IMR-90 (cell line): ENCODE measurements at regions not wholly inside any gene's neighbourhood (a gene's known extent, or its start where the extent isn't known, plus 50 kb on each side); places are given as distances from the start of the nearest gene placed in this dataset.

Experiments
- ATAC-seq: fragments of 200-7000 bp; cut with Tn5 transposase; 2 replicates; pipeline ENCODE4 v1.9.1; 2020; ENCODE audit warnings: low read depth, mild to moderate bottlenecking, moderate library complexity
- BruUV-seq: library from RNA; stranded (reverse); fragments of 400-500 nt; replicated peaks from 2 replicates; lab custom pipeline; 2021; lab: Mats Ljungman, UMichigan
- CTCF ChIA-PET: fragments of 300-600 bp; formaldehyde crosslinking; extraction: SDS; loops from one replicate; lab custom pipeline; 2021; ENCODE audit warnings: antibody characterized with exemption; lab: Yijun Ruan, JAX
- POLR2A ChIA-PET: fragments of 300-600 bp; sonication (Branson Sonifier 250); formaldehyde crosslinking; loops from one replicate; lab custom pipeline; 2022; ENCODE audit warnings: antibody characterized with exemption; ENCODE audit not compliant: unreplicated experiment; lab: Charles Lee
- DNase-seq: peaks from one replicate; pipeline ENCODE4 v3.0.0; 2013
- H2AFZ ChIP-seq: replicated peaks from 2 replicates; pipeline ENCODE3; 2013; ENCODE audit warnings: low read length, mild to moderate bottlenecking; ENCODE audit not compliant: poor library complexity
- H2AK5ac ChIP-seq: 2 replicates; pipeline ENCODE4 v1.6.1; 2013; ENCODE audit warnings: low read depth, low read length, inconsistent platforms
- H2AK9ac ChIP-seq: replicated peaks from 2 replicates; pipeline ENCODE3; 2013; ENCODE audit warnings: mild to moderate bottlenecking, low read depth, low read length, moderate library complexity; ENCODE audit not compliant: poor library complexity
- H2BK120ac ChIP-seq: 2 replicates; pipeline ENCODE4 v1.6.1; 2013; ENCODE audit warnings: low read depth, low read length, inconsistent platforms
- H2BK15ac ChIP-seq: 3 replicates; pipeline ENCODE4 v1.6.1; 2013; ENCODE audit warnings: low read depth, low read length, inconsistent platforms
- H2BK20ac ChIP-seq: 2 replicates; pipeline ENCODE4 v1.6.1; 2013; ENCODE audit warnings: low read depth, mild to moderate bottlenecking, inconsistent platforms, low read length, moderate library complexity
- H2BK5ac ChIP-seq: 2 replicates; pipeline ENCODE4 v1.6.1; 2013; ENCODE audit warnings: mild to moderate bottlenecking, low read depth, low read length, inconsistent platforms; ENCODE audit not compliant: poor library complexity, severe bottlenecking
- H3K14ac ChIP-seq: replicated peaks from 2 replicates; pipeline ENCODE4 v1.6.1; 2013; ENCODE audit warnings: low read depth, low read length, inconsistent platforms
- H3K18ac ChIP-seq: 2 replicates; pipeline ENCODE4 v1.6.1; 2013; ENCODE audit warnings: low read depth, low read length, control low read depth
- H3K23ac ChIP-seq: 2 replicates; pipeline ENCODE4 v1.6.1; 2013; ENCODE audit warnings: low read depth, low read length, inconsistent platforms
- H3K27ac ChIP-seq: 2 replicates; pipeline ENCODE4 v1.5.1; 2013; ENCODE audit warnings: mild to moderate bottlenecking, control low read depth, low read length; ENCODE audit not compliant: insufficient read depth
- H3K27me3 ChIP-seq: 2 replicates; pipeline ENCODE4 v1.6.1; 2013; ENCODE audit warnings: low read length; ENCODE audit not compliant: control insufficient read depth, insufficient read depth
- H3K36me3 ChIP-seq: 2 replicates; pipeline ENCODE4 v1.6.1; 2013; ENCODE audit warnings: low read length, mixed read lengths; ENCODE audit not compliant: control insufficient read depth, insufficient read depth
- H3K4ac ChIP-seq: 2 replicates; pipeline ENCODE4 v1.6.1; 2013; ENCODE audit warnings: low read depth, low read length, inconsistent platforms
- H3K4me1 ChIP-seq: 2 replicates; pipeline ENCODE4 v1.6.1; 2013; ENCODE audit warnings: low read length, mixed read lengths; ENCODE audit not compliant: control insufficient read depth, insufficient read depth
- H3K4me2 ChIP-seq: 2 replicates; pipeline ENCODE4 v1.6.1; 2013; ENCODE audit warnings: low read depth, mild to moderate bottlenecking, control low read depth, low read length, moderate library complexity
- H3K4me3 ChIP-seq: 2 replicates; pipeline ENCODE4 v1.5.1; 2013; ENCODE audit warnings: low read depth, mild to moderate bottlenecking, control low read depth, low read length, moderate library complexity; ENCODE audit not compliant: insufficient read depth
- H3K56ac ChIP-seq: 2 replicates; pipeline ENCODE4 v1.6.1; 2013; ENCODE audit warnings: low read length, inconsistent platforms; ENCODE audit not compliant: insufficient read depth; ENCODE audit errors: extremely low read depth
- H3K79me1 ChIP-seq, 2 experiments: 2 replicates each; pipeline ENCODE4 v1.6.1; 2013; ENCODE audit warnings: low read length in 2 of 2, inconsistent platforms in 1 of 2, low read depth in 1 of 2
- H3K9ac ChIP-seq: 2 replicates; pipeline ENCODE4 v1.6.1; 2013; ENCODE audit warnings: low read depth, low read length, control low read depth
- H3K9me1 ChIP-seq: 2 replicates; pipeline ENCODE4 v1.6.1; 2013; ENCODE audit warnings: low read length, inconsistent platforms; ENCODE audit not compliant: insufficient read depth
- H3K9me3 ChIP-seq: 2 replicates; pipeline ENCODE4 v1.6.1; 2013; ENCODE audit warnings: low read length; ENCODE audit not compliant: control insufficient read depth, insufficient read depth
- H4K20me1 ChIP-seq: 2 replicates; pipeline ENCODE4 v1.6.1; 2013; ENCODE audit warnings: low read length, inconsistent platforms; ENCODE audit not compliant: insufficient read depth
- H4K5ac ChIP-seq: 2 replicates; pipeline ENCODE4 v1.6.1; 2013; ENCODE audit warnings: mild to moderate bottlenecking, low read depth, low read length, control low read depth
- H4K8ac ChIP-seq, 2 experiments: 2 replicates each; pipeline ENCODE4 v1.6.1; 2013; ENCODE audit warnings: low read depth in 2 of 2, low read length in 2 of 2, control low read depth in 1 of 2, inconsistent platforms in 1 of 2
- H4K91ac ChIP-seq: 2 replicates; pipeline ENCODE4 v1.6.1; 2013; ENCODE audit warnings: low read depth, low read length, inconsistent platforms; ENCODE audit not compliant: insufficient read depth
- BHLHE40 ChIP-seq: fragments of 150-350 bp; IDR thresholded peaks from 2 replicates; pipeline ENCODE4 v1.6.1; 2016; ENCODE audit warnings: mild to moderate bottlenecking, low read depth, low read length
- CEBPB ChIP-seq: IDR thresholded peaks from 2 replicates; pipeline ENCODE4 v1.6.1; 2012; ENCODE audit warnings: low read depth, low read length, improper control_type of control experiment
- MAFK ChIP-seq: IDR thresholded peaks from 2 replicates; pipeline ENCODE4 v1.6.1; 2012; ENCODE audit warnings: low read depth, low read length, improper control_type of control experiment
- MAZ ChIP-seq: IDR thresholded peaks from 2 replicates; pipeline ENCODE4 v1.6.1; 2012; ENCODE audit warnings: low read depth, mild to moderate bottlenecking, low read length, improper control_type of control experiment, moderate library complexity, borderline replicate concordance
- MXI1 ChIP-seq: IDR thresholded peaks from 2 replicates; pipeline ENCODE4 v1.6.1; 2012; ENCODE audit warnings: low read depth, mild to moderate bottlenecking, low read length, moderate library complexity, borderline replicate concordance
- NFE2L2 ChIP-seq: fragments of 150-350 bp; IDR thresholded peaks from 2 replicates; pipeline ENCODE4 v1.6.1; 2016; ENCODE audit warnings: low read depth, mild to moderate bottlenecking, low read length
- POLR2A ChIP-seq: IDR thresholded peaks from 2 replicates; pipeline ENCODE4 v1.6.1; 2012; ENCODE audit warnings: mild to moderate bottlenecking, low read depth, low read length
- RCOR1 ChIP-seq: IDR thresholded peaks from 2 replicates; pipeline ENCODE4 v1.6.1; 2012; ENCODE audit warnings: mild to moderate bottlenecking, low read length, improper control_type of control experiment; ENCODE audit not compliant: insufficient replicate concordance
- RFX5 ChIP-seq: IDR thresholded peaks from 2 replicates; pipeline ENCODE4 v1.8.0; 2012; ENCODE audit warnings: low read depth, mild to moderate bottlenecking, low read length, moderate library complexity
- SMC3 ChIP-seq: fragments of 150-350 bp; IDR thresholded peaks from 2 replicates; pipeline ENCODE4 v1.6.1; 2016; ENCODE audit warnings: low read depth, mild to moderate bottlenecking, antibody characterized with exemption, low read length, moderate library complexity
- whole genome bisulfite sequencing, 2 experiments: methylation state at CpG; one replicate each; pipeline versions ENCODE4 v1.1.5 to v1.1.7; 2013; ENCODE audit warnings: missing lambda C conversion rate in 2 of 2; ENCODE audit not compliant: insufficient read length in 1 of 2; ENCODE audit errors: extremely low coverage in 2 of 2; 5-methylcytosine and 5-hydroxymethylcytosine counted together
- dilution Hi-C: fragments of 300-500 bp; cut with HindIII; formaldehyde crosslinking; loops from one replicate; pipeline ENCODE4 v1.14.3; 2018; ENCODE audit warnings: low sequenced_read_pairs; ENCODE audit not compliant: unreplicated experiment
- in situ Hi-C: fragments of 300-500 bp; cut with MboI; formaldehyde crosslinking; loops from 3 replicates; pipeline ENCODE4 v1.14.3; 2019; ENCODE audit warnings: low sequenced_read_pairs, inconsistent platforms, mixed read lengths
- intact Hi-C: fragments of 100-400 bp; cut with micrococcal nuclease; formaldehyde crosslinking; loops from 2 replicates; pipeline ENCODE4 v1.10.0; 2022
- TF ChIP-seq, protein P1 (sequence below): fragments of 150-350 bp; IDR thresholded peaks from 2 replicates; pipeline ENCODE4 v1.6.1; 2016; ENCODE audit warnings: low read depth, mild to moderate bottlenecking, low read length, moderate library complexity, borderline replicate concordance
- TF ChIP-seq, protein P2 (sequence below): conservative IDR thresholded peaks from 2 replicates; pipeline ENCODE4 v1.5.1; 2012; ENCODE audit warnings: mild to moderate bottlenecking, low read depth, low read length, improper control_type of control experiment
- TF ChIP-seq, protein P3 (sequence below): fragments of 150-350 bp; IDR thresholded peaks from 2 replicates; pipeline ENCODE4 v1.6.1; 2017; ENCODE audit warnings: mild to moderate bottlenecking, antibody characterized with exemption, low read length, low read depth

DNA sequence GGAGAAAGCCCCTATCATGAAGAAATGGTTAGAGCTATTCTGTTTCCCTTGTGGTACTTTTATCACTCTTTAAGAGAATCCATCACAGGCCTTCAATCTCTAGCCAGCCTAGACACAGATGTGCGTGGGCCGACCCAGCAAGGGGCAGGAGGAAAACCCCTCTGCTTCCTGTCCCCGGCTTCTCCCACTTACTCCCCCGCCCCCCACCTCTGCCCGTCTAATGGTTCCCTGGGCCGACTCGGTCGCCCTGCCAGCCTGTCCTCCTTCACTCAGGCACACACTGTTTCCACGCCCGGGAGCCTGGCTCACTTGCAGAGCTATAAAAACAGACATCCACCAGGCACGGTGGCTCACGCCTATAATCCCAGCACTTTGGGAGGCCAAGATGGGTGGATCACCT lies 58.3 kb upstream of the TFRC start:
- CTCF ChIA-PET, result no interaction called here
- Histone ChIP-seq H3K36me3 (no peaks in the 10 kb centered on the region), H4K8ac (no peak overlapping the region), H3K9me1 (0 out of 2 replicates have a peak, but pooled peaks cover 5% of the 10 kb centered on the region), H3K4me3 (no peak overlapping the region), H2AK9ac (no peak overlapping the region), H2BK20ac (no peak overlapping the region), H3K79me1 (no peaks in the 10 kb centered on the region), H2BK5ac (no peak overlapping the region), H3K18ac (no peak overlapping the region; the same call in 1 of the 2 replicates), H4K20me1 (no peaks in the 10 kb centered on the region), H3K23ac (no peak overlapping the region), H3K4me1 (peaks cover 18% of the 10 kb centered on the region), H3K27me3 (no peaks in the 10 kb centered on the region), H3K56ac (no peak overlapping the region), H3K9me3 (no peaks in the 10 kb centered on the region), H3K14ac (no peak overlapping the region), H3K27ac (no peak overlapping the region), H3K9ac (no peak overlapping the region), H3K4ac (no peak overlapping the region), H4K91ac (no peak overlapping the region), H4K5ac (no peak overlapping the region), H2BK120ac (no peak overlapping the region), H2AK5ac (no peak overlapping the region), H2AFZ (no peak overlapping the region), H3K4me2 (no peak overlapping the region), H2BK15ac (no peak overlapping the region)
- WGBS, 2 experiments, result no CpG with 5 or more reads among the region's 12 CpGs
- POLR2A ChIA-PET, result no interaction called here
- BruUV-seq, result no TSS peak
- DNase-seq (no peak), ATAC-seq (no peak)
- intact Hi-C loops (no loop called here), dilution Hi-C loops (no loop called here), in situ Hi-C loops (no loop called here)
- TF ChIP-seq MAFK (no peak), CEBPB (no peak), SMC3 (no peak), POLR2A (no peak), MAZ (no peak), NFE2L2 (no peak), MXI1 (no peak), RCOR1 (no peak), RFX5 (no peak), BHLHE40 (no peak)
- TF ChIP-seq, protein P1, sequence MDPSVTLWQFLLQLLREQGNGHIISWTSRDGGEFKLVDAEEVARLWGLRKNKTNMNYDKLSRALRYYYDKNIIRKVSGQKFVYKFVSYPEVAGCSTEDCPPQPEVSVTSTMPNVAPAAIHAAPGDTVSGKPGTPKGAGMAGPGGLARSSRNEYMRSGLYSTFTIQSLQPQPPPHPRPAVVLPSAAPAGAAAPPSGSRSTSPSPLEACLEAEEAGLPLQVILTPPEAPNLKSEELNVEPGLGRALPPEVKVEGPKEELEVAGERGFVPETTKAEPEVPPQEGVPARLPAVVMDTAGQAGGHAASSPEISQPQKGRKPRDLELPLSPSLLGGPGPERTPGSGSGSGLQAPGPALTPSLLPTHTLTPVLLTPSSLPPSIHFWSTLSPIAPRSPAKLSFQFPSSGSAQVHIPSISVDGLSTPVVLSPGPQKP, result no peak
- TF ChIP-seq, protein P2, sequence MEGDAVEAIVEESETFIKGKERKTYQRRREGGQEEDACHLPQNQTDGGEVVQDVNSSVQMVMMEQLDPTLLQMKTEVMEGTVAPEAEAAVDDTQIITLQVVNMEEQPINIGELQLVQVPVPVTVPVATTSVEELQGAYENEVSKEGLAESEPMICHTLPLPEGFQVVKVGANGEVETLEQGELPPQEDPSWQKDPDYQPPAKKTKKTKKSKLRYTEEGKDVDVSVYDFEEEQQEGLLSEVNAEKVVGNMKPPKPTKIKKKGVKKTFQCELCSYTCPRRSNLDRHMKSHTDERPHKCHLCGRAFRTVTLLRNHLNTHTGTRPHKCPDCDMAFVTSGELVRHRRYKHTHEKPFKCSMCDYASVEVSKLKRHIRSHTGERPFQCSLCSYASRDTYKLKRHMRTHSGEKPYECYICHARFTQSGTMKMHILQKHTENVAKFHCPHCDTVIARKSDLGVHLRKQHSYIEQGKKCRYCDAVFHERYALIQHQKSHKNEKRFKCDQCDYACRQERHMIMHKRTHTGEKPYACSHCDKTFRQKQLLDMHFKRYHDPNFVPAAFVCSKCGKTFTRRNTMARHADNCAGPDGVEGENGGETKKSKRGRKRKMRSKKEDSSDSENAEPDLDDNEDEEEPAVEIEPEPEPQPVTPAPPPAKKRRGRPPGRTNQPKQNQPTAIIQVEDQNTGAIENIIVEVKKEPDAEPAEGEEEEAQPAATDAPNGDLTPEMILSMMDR, result no peak
- TF ChIP-seq, protein P3, sequence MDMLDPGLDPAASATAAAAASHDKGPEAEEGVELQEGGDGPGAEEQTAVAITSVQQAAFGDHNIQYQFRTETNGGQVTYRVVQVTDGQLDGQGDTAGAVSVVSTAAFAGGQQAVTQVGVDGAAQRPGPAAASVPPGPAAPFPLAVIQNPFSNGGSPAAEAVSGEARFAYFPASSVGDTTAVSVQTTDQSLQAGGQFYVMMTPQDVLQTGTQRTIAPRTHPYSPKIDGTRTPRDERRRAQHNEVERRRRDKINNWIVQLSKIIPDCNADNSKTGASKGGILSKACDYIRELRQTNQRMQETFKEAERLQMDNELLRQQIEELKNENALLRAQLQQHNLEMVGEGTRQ, result no peak
